NCI-H1092 treated with DMSO at 0.1 percent for 48 hours (cell line): ENCODE measurements at regions not wholly inside any gene's neighbourhood (a gene's known extent, or its start where the extent isn't known, plus 50 kb on each side); places are given as distances from the start of the nearest gene placed in this dataset.
"Not testable (repeated sequence)": the region's sequence is repeated elsewhere in the genome, so short reads cannot be mapped to it uniquely, and the experiment has no call there.

Source experiments
- DNase-seq: peaks from one replicate; lab custom pipeline; 2025; lab: John Stamatoyannopoulos, UW

DNA sequence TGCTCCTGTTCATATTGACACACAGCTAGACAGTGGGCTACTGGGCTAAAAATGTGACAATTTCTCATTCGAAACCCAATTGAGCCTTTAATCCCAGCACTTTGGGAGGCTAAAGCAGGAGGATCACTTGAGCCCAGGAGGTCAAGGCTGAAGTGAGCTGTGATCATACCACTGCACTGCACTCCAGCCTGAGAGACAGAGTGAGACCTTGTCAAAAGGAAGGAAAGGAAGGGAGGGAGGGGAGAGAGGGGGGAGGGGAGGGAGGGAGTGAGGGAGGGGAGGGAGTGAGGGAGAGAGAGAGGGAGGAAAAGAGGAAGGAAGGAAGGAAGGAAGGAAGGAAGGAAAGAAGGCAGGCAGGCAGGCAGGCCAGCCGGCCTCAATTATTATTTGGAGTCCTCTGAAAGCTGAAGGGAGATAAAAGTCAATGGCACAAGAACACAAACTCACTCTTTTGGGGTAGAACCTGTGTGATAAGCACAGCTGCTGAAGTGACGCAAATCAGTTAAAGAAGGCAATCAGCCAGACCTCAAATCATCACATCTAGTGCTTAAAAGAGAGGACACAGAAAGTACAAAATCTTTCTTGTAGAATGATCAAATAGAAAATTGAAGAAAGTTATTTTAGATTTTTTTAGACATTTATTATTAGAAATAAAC is 98.1 kb downstream of the CCDC71L start:
- no peak for DNase-seq

DNA sequence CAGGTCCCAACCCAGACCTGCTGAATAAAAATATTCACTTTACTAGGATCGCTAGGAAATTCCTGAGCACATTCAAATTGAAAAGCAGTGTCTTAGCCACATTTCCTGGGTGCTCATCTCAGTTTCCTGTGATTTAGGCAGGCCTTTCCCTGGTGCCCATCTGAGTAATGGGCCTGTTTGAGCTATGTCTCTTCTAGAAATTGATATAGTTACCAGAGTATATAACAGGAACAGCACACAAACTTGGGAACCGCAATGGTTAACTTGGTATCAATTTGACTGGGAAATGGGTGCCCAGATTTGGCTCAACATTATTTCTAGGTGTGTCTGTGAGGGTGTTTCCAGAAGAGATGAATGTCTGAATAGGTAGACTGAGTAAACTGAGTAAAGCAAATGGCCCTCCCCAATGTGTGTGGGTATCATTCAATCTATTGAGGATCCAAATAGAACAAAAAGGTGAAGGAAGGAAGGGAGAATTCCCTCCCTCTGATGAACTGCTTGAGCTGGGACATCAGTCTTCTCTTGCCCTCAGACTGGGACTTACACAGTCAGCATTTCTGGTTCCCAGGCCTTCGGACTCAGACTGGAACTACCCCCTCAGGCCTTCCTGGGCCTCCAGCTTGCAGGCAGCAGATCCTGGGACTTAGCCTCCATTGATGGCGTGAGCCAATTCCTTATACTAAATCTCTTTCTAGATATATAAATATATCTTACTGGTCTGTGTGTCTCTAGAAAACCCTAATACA is 99.1 kb downstream of the CCDC71L start:
- DNase-seq, result no peak

DNA sequence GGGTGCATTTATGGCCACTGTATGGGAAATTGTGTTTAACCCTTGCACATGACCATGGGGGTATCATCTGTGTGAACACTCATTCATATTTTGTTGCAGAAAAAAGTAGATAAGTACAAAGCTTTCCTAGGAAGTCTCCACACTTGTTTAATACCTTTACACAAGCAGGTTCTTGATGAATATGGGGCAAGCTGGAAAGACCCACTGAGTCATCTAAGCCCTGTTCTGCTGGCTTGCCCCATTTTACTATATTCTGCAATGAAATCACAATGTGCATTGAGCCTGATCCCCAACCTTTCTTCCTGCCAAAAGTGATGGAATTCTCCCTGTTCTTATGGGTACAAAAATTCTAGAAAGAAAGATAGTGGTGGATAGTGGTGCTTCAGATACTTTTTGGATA is 99.8 kb downstream of the CCDC71L start:
- DNase-seq, result no peak

DNA sequence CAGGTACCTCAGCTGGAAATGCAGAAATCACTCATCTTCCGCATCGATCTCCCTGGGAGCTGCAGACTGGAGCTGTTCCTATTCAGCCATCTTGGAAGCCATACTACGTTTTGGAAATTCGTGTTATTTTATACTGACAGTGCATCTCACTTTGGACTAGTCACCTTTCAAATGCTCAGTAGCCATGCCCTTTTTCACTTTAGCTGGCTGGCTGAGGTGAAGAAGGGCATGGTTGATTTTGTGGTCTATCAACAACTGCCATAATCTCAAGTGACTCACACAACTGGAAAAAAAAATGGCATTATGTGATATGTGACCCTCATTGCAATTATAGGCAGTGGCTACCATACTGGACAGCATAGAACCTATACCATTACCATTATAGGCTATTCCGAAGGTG is 100.5 kb downstream of the CCDC71L start:
- no peak for DNase-seq

DNA sequence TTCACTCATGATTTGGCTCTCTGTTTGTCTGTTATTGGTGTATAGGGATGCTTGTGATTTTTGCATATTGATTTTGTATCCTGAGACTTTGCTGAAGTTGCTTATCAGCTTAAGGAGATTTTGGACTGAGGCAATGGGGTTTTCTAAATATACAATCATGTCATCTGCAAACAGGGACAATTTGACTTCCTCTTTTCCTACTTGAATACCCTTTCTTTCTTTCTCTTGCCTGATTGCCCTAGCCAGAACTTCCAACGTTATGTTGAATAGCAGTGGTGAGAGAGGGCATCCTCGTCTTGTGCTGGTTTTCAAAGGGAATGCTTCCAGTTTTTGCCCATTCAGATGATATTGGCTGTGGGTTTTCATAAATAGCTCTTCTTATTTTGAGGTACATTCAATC is 104.7 kb downstream of the CCDC71L start:
- DNase-seq, result not testable (repeated sequence)

DNA sequence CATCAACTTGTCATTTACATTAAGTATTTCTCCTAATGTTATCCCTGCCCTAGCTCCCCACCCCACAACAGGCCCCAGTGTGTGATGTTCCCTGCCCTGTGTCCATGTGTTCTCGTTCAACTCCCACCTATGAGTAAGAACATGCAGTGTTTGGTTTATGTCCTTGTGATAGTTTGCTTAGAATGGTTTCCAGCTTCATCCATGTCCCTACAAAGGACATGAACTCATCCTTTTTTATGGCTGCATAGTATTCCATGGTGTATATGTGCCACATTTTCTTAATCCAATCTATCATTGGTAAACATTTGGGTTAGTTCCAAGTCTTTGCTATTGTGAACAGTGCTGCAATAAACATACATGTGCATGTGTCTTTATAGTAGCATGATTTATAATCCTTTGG is 106.3 kb downstream of the CCDC71L start:
- DNase-seq, result not testable (repeated sequence)

DNA sequence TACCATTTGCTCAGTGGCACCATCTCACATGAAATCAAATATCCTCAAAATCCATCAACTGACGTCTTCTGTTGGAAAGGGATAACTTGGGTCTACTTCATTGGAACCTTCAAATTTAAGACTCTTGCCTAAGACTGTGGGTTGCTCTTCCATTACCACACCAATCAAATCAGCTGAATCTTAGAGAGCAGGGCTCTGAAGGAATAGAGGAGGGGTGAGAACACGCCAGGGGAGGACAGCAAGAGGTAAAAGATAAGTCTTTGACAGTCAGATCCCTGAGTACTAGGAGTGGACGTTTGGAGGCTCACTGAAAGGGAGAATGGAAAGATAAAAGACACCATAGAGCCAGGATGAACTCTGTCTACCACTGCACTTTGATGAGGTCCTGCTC is 107.5 kb downstream of the CCDC71L start:
- no peak for DNase-seq

DNA sequence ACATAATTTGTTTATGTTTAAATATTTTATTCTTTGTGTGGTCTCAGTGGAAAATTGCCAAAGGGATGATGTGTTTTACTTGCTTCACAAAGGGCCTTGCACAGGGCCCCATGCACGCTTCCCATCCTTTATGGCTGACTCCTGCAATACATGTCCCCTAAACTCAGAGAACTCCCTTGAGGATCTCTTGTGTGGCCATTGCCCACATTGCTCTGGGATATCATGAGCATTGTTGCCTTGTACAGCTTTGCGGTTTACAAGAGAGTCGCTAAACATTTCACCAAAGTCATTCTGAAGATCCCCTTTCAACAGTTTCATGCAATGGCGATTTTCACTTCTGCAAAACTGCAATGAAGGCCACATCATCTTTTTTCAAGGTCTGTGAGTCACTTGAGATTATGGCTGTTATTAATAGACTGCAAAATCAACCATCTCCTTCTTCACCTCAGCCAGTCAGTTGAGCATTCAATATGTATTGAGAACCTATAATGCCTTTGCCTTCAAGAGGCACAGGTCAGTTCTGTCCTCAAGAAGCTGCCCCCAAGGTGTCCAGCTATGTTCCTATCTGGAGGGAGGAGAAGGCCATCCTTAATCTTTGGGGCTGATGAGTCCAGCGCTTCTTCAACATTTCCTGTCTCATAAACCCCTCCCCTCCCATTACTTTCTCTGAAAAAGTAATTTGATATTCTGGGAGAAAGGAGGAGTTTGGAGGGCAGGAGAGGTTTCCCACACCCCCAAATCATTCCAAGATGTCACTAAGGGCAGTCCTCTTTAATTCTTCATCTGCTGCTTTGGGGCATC is 108.1 kb downstream of the CCDC71L start:
- no peak for DNase-seq

DNA sequence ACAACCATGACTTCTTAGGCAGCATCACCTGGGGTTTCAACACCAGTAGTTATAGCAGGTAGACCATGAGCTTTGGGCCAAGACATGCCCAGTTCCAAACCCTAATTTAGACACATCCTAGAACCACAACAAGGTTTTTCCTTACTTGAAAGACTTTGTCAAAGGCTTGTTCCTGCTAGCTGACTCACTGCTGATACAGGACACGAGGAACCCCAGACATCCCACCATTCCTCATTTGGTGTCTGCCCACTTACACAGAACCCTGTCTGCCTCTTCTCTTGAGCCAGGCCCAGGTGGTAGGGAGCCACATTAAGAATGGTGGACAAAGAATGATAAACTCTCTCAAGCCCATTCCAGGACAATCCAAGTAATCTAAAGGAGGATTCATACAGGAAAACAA is 109.0 kb downstream of the CCDC71L start:
- DNase-seq, result no peak

DNA sequence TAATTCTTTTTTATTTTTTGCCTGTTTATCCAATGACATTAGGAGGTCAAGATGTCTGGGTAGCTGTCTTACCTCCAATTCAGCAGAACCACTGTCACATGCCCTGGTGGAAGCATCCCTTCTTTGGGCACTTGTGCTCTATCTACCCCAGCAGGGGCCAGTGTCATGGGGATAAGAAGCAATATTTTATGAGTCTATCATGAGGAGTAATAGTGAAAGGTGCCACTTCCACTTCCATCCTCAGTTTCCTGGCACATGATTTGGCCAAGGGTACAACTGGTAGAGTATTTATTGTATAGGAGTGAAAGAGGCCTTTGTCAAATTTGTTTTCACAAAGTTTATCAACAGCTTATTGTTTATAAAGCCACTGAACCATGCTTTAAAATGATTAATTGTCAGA is 112.5 kb downstream of the CCDC71L start:
- no peak for DNase-seq

DNA sequence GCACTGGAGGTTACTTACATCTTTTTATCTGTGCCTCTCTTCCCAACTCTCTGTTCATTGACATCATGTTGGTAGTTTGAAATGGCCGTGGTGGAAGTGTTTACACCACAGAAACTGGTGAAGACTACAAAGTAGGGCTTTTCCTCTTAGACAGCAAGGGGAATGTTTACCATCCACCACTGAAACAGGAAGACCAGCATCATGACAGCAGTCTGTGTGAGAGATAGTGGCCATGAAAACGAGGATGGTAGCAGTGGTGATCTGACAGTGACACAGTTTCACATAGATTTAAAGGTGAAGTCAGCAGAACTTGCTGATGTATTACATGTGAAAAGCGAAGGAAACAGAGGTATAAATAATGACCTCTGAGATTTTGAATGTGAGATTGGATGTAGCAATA is 115.7 kb downstream of the CCDC71L start:
- DNase-seq, result no peak

DNA sequence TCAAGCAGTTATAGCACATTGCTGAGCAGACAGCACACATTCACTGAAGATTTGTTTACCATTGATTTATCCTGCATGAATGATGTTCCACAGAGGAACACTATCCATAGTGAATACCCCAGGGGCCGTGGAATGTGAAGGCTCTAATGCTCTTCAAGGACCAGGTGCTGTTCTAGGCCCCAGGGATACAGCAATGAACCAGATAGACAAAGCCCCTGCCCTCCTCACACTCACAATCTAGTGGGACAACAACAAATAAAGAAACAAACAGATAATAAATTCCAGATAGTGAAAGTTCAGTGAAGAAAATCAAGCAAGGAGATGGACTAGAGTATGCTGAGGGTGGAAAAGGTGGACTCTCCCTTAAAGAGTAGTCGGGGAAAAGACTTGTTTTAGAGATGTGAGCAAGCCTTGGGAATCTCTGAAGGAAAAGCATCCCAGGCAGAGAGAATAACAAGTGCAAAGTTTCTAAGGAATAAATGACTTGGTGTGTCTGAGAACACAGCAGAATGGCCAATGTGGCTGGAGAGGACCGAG is 117.7 kb downstream of the CCDC71L start:
- DNase-seq, result no peak

DNA sequence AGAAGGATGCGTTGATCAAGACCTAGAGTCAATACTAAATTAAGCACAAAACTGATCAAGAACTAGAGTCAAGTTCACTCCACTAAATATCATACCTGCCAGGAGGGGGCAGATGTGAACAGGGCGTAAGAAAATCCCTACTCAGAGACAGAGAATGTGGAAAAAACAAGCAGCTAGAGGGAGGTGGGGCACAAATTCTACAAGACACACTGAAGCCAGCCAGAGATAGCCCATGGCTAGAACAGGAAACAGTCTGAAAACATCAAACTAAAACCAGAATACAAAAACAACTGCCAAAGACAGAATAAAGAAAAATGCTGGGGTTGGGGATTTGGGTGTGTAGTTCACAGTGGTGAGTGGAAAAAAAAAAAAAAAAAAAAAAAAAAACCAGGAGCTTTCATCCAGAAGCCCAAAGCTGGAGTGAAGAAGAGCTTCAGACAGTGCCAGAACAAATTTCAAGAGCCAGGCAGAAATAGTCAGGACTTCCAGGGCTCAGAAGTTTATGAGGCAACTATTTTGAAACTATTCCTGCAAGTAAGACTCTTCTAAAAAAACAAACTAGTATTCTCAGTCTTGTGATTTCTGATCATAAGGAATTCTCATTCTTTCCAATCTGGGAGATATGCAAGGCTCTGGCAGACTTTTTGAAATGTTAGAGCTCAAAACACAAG is 118.3 kb downstream of the CCDC71L start:
- DNase-seq, result peak; percentile 43

DNA sequence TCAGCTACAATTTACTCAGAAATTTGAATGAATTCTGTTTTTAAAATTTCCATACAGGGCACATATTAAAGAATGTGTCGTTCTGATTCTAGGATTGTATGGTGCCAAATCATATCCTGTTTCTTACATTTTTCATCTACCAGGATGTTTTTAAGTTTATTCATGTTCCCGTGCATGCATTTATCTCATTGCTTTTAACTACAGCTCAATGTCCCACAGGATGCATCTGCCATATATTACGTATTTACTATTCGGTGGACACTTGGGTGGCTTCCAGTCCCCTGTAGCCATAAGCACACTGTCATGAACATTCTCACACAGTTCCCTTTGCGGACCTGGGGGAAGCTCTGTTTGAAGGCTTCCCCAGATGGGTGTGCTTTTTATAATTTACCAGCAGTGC is 122.3 kb downstream of the CCDC71L start:
- DNase-seq, result no peak

DNA sequence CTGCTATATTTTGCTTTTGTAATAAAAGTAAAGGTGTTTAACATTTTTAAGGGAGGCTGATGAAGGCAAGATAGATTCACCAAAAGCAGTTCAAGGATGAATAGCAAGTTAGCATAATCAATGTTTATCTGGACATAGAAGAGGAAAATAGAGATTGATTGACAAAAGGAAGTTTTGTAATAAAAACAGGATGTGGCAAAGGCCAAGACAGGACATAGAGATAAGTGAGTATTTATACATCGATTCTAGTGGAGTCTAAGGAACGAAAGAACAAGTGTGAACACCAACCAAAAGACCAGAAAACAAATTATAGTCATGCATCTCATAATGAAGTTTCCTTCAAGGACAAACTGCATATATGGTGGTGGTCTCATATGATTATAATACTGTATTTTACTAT is 123.8 kb downstream of the CCDC71L start:
- no peak for DNase-seq

DNA sequence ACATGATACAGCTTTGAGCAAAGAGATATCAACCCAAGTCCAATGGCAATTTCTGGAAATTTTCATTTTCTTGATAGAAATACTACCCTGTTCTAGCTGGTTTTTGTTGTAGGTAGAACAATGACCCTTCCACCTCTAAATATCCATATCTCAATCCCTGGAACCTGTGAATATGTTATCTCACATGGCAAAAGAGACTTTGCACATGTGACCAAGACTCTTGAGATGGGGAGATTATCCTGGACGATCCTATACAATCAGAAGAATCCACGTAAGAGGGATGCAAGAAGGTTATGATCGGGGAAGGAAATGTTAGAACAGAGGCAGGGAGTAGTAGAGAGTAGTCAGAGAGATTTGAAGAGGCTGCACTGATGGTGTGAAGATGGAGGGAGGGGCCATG is 124.9 kb downstream of the CCDC71L start:
- no peak for DNase-seq

DNA sequence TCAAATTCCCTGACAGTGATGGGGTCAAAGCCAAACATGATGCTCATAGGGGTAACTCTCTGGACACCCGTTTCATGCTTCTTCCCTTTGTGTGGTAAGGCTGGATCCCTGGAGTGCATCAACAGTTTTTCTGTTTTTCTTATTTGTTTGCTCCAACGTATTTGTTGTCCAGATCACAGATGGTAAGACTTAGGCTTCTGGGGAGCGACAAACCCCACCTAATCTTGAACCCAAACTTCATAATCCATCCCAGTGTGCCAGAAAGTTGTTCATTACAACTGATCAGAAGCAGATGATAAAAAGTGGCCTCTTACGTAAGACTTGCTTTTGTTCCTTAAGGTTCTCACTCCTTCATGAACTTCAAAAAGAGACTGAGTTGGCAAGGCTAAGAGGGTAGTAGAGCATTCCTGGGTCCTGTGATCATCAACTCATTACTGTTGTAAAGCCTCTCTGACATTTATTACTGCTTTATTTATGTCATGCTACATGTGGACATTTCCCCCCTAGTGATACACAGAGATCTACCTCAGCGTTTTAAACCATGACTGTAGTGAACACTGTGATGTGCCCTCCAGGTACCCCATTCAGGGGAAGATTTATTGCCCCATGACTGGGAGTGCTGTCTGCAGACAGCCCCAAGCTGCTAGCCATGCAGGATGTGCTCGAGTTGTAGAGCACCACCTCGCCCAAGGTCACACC is 125.6 kb downstream of the CCDC71L start:
- no peak for DNase-seq

DNA sequence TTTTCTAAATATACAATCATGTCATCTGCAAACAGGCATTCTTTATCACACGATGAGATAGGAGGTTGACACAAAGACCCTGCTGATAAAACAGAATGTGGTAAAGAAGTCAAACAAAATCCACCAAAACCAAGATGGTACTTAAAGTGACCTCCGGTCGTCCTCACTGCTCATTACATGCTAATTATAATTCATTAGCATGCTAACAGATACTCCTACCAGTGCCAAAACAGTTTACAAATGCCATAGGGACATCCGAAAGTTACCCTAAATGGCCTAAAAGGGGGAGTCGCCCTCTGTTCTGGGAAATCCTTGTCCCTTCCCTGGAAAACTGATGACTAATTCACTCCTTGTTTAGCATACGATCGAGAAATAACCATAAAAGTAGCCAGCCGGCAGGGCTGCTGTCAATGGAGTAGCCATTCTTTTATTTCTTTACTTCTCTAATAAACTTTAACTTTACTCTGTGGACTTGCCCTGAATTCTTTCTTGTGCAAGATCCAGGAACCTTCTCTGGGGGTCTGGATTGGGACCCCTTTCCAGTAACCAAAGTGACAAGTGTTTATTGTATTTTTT is 126.6 kb downstream of the CCDC71L start:
- DNase-seq, result no peak

DNA sequence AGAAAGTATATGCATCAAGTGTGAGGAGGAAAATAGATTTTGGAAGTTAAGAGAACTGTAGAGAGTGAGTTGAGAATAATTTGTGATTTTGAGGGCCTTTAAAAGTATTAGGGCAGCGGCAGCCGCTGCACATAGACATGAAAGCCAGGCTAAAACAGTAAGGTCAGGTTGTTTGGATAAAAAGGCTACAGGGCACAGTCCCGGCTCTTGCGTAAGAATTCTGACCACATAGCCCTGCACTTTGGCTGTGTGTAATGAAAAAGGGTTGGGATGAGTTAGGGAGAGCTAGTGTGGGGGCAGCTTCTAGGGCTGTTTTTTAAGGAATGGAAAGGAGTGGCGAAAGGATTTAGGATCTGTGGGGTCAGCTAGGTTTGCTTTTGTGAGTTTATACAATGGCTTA is 130.8 kb downstream of the CCDC71L start:
- DNase-seq, result not testable (repeated sequence)

DNA sequence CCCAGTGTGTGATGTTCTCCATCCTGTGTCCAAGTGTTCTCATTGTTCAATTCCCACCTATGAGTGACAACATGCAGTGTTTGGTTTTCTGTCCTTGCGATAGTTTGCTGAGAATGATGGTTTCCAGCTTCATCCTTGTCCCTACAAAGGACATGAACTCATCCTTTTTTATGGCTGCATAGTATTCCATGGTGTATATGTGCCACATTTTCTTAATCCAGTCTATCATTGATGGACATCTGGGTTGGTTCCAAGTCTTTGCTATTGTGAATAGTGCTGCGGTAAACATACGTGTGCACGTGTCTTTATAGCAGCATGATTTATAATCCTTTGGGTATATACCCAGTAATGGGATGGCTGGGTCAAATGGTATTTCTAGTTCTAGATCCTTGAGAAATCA is 134.3 kb downstream of the CCDC71L start:
- DNase-seq, result not testable (repeated sequence)

DNA sequence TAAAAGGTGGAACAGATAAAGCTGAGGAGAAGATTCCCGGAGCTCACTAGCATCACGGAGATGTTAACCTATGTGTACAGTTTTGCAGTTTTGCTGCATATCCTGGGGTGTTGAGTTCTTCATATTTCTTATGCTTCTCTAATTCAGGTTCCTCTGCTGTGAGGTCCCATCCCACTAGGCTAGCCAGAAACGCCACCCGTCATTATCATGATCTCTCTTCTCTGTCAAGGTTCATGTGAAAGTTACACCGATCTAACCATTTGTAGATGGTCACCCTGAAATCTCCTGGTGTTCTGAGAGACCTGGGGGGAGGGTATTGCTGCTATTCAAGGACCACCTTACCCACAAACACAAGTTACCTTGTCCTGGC is 136.3 kb downstream of the CCDC71L start:
- DNase-seq, result no peak
